Astrocyte (in vitro differentiated cells and primary cell): ENCODE measurements at regions not wholly inside any gene's neighbourhood (a gene's known extent, or its start where the extent isn't known, plus 50 kb on each side); places are given as distances from the start of the nearest gene placed in this dataset.

ENCODE experiments used
- DNase-seq: peaks from one replicate; pipeline ENCODE4 v3.0.0-alpha.2; 2010; ENCODE audit warnings: low read depth
- FAIRE-seq: peaks from 2 replicates; lab custom pipeline; 2011; peaks lifted over from hg19 to GRCh38; lab: Jason Lieb, UNC
- H2AFZ ChIP-seq: 2 replicates; pipeline ENCODE4 v1.6.0; 2012; ENCODE audit warnings: low read depth, low read length, inconsistent platforms
- H3K27ac ChIP-seq: 2 replicates; pipeline ENCODE4 v1.5.1; 2011; ENCODE audit warnings: low read depth, low read length, inconsistent platforms
- H3K27me3 ChIP-seq: 2 replicates; pipeline ENCODE4 v1.6.0; 2011; ENCODE audit warnings: low read length, inconsistent platforms; ENCODE audit not compliant: insufficient read depth
- H3K36me3 ChIP-seq: 2 replicates; pipeline ENCODE4 v1.5.1; 2011; ENCODE audit warnings: low read length, inconsistent platforms; ENCODE audit not compliant: insufficient read depth
- H3K4me1 ChIP-seq: 2 replicates; pipeline ENCODE4 v1.5.1; 2011; ENCODE audit warnings: low read length, inconsistent platforms; ENCODE audit not compliant: insufficient read depth
- H3K4me2 ChIP-seq: 2 replicates; pipeline ENCODE4 v1.6.0; 2012; ENCODE audit warnings: low read length, inconsistent platforms
- H3K4me3 ChIP-seq: 2 replicates; pipeline ENCODE4 v1.5.1; 2011; ENCODE audit warnings: low read depth, mild to moderate bottlenecking, low read length, inconsistent platforms; ENCODE audit not compliant: insufficient read depth
- H3K79me2 ChIP-seq: 2 replicates; pipeline ENCODE4 v1.6.0; 2012; ENCODE audit warnings: mild to moderate bottlenecking, low read length, inconsistent platforms; ENCODE audit not compliant: insufficient read depth
- H3K9ac ChIP-seq: 2 replicates; pipeline ENCODE4 v1.6.0; 2012; ENCODE audit warnings: mild to moderate bottlenecking, low read length, inconsistent platforms
- H3K9me3 ChIP-seq: 2 replicates; pipeline ENCODE4 v1.5.1; 2012; ENCODE audit warnings: low read depth, mild to moderate bottlenecking, low read length, inconsistent platforms; ENCODE audit not compliant: insufficient read depth
- H4K20me1 ChIP-seq: 2 replicates; pipeline ENCODE4 v1.6.0; 2012; ENCODE audit warnings: low read length, inconsistent platforms; ENCODE audit not compliant: insufficient read depth
- H3K27ac Mint-ChIP-seq: one replicate; pipeline ENCODE4 v1.8.0; 2021; ENCODE audit warnings: mild to moderate bottlenecking, mixed read lengths; ENCODE audit not compliant: unreplicated experiment
- H3K27me3 Mint-ChIP-seq: one replicate; pipeline ENCODE4 v1.8.0; 2021; ENCODE audit warnings: low read depth, mixed read lengths; ENCODE audit not compliant: unreplicated experiment
- H3K36me3 Mint-ChIP-seq: one replicate; pipeline ENCODE4 v1.8.0; 2021; ENCODE audit warnings: low read depth, mixed read lengths; ENCODE audit not compliant: unreplicated experiment
- H3K4me1 Mint-ChIP-seq: one replicate; pipeline ENCODE4 v1.8.0; 2021; ENCODE audit warnings: low read depth, mixed read lengths; ENCODE audit not compliant: unreplicated experiment
- H3K4me3 Mint-ChIP-seq: one replicate; pipeline ENCODE4 v1.8.0; 2021; ENCODE audit warnings: mild to moderate bottlenecking, moderate library complexity, mixed read lengths; ENCODE audit not compliant: unreplicated experiment
- H3K9me3 Mint-ChIP-seq: one replicate; pipeline ENCODE4 v1.8.0; 2021; ENCODE audit warnings: mild to moderate bottlenecking, mixed read lengths; ENCODE audit not compliant: unreplicated experiment
- EZH2 ChIP-seq: IDR thresholded peaks from 2 replicates; pipeline ENCODE4 v1.6.1; 2012; ENCODE audit warnings: mild to moderate bottlenecking, low read length, inconsistent platforms; ENCODE audit not compliant: insufficient read depth
- TF ChIP-seq, protein P1 (sequence below): IDR thresholded peaks from 2 replicates; pipeline ENCODE4 v1.5.1; 2011; ENCODE audit warnings: low read depth, mild to moderate bottlenecking, inconsistent platforms, low read length, moderate library complexity; ENCODE audit not compliant: insufficient read depth

DNA sequence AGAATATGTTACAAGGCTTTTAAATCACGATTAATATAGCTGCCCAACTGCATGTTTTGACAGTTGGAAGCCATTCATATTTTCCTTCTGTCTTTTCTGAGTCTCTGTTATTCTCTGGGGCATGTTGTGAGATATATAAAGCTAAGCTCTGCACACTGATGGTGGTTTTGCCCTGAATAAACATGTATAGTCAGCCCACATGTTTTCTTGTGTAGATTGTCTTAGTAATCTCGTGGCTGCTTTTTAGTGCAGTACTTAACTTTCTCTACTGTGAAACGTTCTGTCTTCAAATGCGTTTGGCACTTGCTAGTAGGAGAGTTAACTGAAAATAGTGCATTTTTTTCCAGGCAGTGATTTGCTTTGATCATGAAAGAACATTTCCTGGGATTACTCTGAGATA is 268.5 kb downstream of the DNAJB9 start:
- Histone ChIP-seq H2AFZ (no peak overlapping the region), H3K9me3 (no peaks in the 10 kb centered on the region), H3K27ac (no peak overlapping the region), H3K36me3 (no peaks in the 10 kb centered on the region), H3K4me3 (no peak overlapping the region), H3K27me3 (no peaks in the 10 kb centered on the region), H3K79me2 (no peaks in the 10 kb centered on the region), H4K20me1 (no peaks in the 10 kb centered on the region), H3K4me1 (no peaks in the 10 kb centered on the region), H3K9ac (no peak overlapping the region), H3K4me2 (no peak overlapping the region)
- FAIRE-seq: no peak
- Mint-ChIP-seq H3K4me3 (no peak overlapping the region), H3K27ac (no peak overlapping the region), H3K4me1 (peaks cover 2% of the 10 kb centered on the region), H3K27me3 (no peaks in the 10 kb centered on the region), H3K36me3 (no peaks in the 10 kb centered on the region), H3K9me3 (peaks cover 3% of the 10 kb centered on the region)
- no peak for TF ChIP-seq EZH2
- TF ChIP-seq, protein P1, sequence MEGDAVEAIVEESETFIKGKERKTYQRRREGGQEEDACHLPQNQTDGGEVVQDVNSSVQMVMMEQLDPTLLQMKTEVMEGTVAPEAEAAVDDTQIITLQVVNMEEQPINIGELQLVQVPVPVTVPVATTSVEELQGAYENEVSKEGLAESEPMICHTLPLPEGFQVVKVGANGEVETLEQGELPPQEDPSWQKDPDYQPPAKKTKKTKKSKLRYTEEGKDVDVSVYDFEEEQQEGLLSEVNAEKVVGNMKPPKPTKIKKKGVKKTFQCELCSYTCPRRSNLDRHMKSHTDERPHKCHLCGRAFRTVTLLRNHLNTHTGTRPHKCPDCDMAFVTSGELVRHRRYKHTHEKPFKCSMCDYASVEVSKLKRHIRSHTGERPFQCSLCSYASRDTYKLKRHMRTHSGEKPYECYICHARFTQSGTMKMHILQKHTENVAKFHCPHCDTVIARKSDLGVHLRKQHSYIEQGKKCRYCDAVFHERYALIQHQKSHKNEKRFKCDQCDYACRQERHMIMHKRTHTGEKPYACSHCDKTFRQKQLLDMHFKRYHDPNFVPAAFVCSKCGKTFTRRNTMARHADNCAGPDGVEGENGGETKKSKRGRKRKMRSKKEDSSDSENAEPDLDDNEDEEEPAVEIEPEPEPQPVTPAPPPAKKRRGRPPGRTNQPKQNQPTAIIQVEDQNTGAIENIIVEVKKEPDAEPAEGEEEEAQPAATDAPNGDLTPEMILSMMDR: no peak
- peak; percentile 3 for DNase-seq

DNA sequence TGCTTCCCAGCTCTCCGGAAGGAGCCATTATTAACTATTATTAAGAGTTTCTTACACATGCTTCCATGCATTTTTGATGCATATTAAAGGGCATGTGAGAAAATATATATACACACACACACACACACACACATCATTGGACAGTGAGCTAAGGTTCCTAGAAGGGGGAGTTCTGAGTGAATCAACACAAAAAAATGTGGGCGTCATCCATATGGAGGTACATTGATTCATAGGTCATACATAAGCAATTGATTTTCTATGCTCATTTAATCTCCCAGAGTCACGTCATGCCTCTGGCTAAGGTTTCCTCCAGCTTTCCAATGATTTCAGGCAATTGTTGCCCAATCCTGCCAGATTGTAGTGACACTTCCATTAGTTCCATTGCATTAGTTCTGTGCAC is 269.4 kb downstream of the DNAJB9 start:
- DNase-seq: peak; percentile 39
- no peak overlapping the region for H3K27ac ChIP-seq
- Mint-ChIP-seq H3K27me3 (no peaks in the 10 kb centered on the region), H3K4me1 (peaks cover 2% of the 10 kb centered on the region), H3K27ac (no peak overlapping the region), H3K4me3 (no peak overlapping the region), H3K36me3 (no peaks in the 10 kb centered on the region), H3K9me3 (no peaks in the 10 kb centered on the region)
- no peaks in the 10 kb centered on the region for H3K9me3 ChIP-seq
- H2AFZ ChIP-seq: no peak overlapping the region
- H3K9ac ChIP-seq: no peak overlapping the region
- no peaks in the 10 kb centered on the region for H3K79me2 ChIP-seq
- no peaks in the 10 kb centered on the region for H3K27me3 ChIP-seq
- H4K20me1 ChIP-seq: no peaks in the 10 kb centered on the region
- H3K4me2 ChIP-seq: no peak overlapping the region
- H3K4me3 ChIP-seq: no peak overlapping the region
- FAIRE-seq: no peak
- TF ChIP-seq, protein P1: no peak
- TF ChIP-seq EZH2: no peak
- H3K36me3 ChIP-seq: no peaks in the 10 kb centered on the region
- H3K4me1 ChIP-seq: no peaks in the 10 kb centered on the region

DNA sequence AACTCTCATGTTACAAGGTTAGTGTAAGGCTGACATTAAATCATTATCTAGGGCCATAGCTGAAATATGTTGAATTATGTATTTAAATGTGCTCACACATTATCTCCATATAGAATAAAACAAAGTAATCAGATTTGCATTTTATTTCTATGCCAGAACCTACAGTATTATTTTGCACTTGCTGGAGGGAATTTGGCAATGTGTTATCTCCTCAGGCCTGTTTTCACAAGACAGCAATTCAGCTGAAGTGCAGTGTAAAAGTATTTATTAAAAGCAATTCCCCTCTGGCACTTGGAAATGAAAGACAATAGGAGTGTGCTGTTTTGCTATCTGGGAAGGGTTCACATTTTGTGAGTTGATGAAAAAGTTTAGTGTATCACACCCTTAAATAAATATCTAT is 276.3 kb downstream of the DNAJB9 start:
- no peaks in the 10 kb centered on the region for H3K27me3 Mint-ChIP-seq

More for the DNA sequence above, 276.3 kb downstream of the DNAJB9 start:
- TF ChIP-seq, protein P1: no peak
- TF ChIP-seq EZH2: no peak
- DNase-seq (no peak), FAIRE-seq (no peak)
- Mint-ChIP-seq H3K9me3 (no peaks in the 10 kb centered on the region), H3K4me1 (no peaks in the 10 kb centered on the region), H3K27ac (no peak overlapping the region), H3K36me3 (no peaks in the 10 kb centered on the region), H3K4me3 (no peak overlapping the region)
- no peaks in the 10 kb centered on the region for H3K4me1 ChIP-seq
- no peak overlapping the region for H3K4me3 ChIP-seq
- no peaks in the 10 kb centered on the region for H3K36me3 ChIP-seq
- H3K9me3 ChIP-seq: no peaks in the 10 kb centered on the region
- no peak overlapping the region for H3K9ac ChIP-seq
- H2AFZ ChIP-seq: no peak overlapping the region
- H3K4me2 ChIP-seq: no peak overlapping the region
- H3K79me2 ChIP-seq: no peaks in the 10 kb centered on the region
- H3K27me3 ChIP-seq: no peaks in the 10 kb centered on the region
- H4K20me1 ChIP-seq: no peaks in the 10 kb centered on the region
- H3K27ac ChIP-seq: no peak overlapping the region
